ENCODE measurements at regions not wholly inside any gene's neighbourhood (a gene's known extent, or its start where the extent isn't known, plus 50 kb on each side); places are given as distances from the start of the nearest gene placed in this dataset.

DNA sequence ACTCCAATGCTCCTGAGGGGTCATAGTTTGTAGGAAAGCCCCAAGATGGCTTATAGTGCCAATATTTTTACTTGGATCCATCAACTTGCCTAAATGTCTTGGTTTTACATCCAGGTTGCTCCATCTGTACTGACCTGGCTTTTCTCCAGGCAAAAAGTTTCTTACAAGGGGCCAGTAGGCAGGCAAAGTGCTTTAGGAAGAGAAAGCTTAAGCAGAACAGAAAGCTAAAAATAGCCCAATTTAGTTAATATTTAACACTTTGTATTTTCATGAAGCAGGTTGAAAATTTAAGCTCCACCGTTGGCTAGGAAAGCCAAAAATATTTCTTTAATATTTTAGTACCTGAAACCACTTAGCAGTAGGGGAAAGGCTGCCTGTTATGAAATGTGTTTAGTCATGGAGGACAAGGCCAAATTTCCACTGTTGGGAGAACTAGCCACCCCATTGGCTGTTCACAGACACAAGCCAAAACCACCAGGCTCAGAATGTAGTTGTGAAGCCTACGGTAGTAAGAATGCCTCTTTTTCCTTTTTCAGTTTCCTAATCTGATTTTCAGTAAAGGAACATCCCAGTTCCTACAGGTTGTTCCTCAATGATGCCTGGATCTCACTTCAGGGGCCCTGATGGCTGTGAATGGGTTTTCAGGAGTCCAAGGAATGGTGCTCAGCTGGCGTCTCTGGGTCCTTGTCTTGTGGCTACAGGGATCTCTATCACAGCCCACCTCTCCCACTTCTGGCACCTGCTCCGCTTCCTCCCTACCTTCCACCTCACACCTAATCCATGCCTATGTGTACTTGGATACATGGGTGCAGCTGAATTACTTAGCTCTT, 324.8 kb downstream of the PMP22 start:
- TF ChIP-seq, protein P1, sequence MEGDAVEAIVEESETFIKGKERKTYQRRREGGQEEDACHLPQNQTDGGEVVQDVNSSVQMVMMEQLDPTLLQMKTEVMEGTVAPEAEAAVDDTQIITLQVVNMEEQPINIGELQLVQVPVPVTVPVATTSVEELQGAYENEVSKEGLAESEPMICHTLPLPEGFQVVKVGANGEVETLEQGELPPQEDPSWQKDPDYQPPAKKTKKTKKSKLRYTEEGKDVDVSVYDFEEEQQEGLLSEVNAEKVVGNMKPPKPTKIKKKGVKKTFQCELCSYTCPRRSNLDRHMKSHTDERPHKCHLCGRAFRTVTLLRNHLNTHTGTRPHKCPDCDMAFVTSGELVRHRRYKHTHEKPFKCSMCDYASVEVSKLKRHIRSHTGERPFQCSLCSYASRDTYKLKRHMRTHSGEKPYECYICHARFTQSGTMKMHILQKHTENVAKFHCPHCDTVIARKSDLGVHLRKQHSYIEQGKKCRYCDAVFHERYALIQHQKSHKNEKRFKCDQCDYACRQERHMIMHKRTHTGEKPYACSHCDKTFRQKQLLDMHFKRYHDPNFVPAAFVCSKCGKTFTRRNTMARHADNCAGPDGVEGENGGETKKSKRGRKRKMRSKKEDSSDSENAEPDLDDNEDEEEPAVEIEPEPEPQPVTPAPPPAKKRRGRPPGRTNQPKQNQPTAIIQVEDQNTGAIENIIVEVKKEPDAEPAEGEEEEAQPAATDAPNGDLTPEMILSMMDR (CRISPR knock-in tag; IDR thresholded peaks at IDR 0.05), result no peak
- TF ChIP-seq SRF (IDR thresholded peaks at IDR 0.05; ENCODE audit: low read depth, low read length) (no peak), EHMT2 (IDR thresholded peaks at IDR 0.05; ENCODE audit: borderline replicate concordance, low read depth, low read length) (no peak)
- TF ChIP-seq, protein P2, sequence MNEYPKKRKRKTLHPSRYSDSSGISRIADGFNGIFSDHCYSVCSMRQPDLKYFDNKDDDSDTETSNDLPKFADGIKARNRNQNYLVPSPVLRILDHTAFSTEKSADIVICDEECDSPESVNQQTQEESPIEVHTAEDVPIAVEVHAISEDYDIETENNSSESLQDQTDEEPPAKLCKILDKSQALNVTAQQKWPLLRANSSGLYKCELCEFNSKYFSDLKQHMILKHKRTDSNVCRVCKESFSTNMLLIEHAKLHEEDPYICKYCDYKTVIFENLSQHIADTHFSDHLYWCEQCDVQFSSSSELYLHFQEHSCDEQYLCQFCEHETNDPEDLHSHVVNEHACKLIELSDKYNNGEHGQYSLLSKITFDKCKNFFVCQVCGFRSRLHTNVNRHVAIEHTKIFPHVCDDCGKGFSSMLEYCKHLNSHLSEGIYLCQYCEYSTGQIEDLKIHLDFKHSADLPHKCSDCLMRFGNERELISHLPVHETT (CRISPR knock-in tag; conservative IDR thresholded peaks at IDR 0.05), result no peak
- TF ChIP-seq, protein P3, sequence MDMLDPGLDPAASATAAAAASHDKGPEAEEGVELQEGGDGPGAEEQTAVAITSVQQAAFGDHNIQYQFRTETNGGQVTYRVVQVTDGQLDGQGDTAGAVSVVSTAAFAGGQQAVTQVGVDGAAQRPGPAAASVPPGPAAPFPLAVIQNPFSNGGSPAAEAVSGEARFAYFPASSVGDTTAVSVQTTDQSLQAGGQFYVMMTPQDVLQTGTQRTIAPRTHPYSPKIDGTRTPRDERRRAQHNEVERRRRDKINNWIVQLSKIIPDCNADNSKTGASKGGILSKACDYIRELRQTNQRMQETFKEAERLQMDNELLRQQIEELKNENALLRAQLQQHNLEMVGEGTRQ (IDR thresholded peaks at IDR 0.05; ENCODE audit: low read depth, low read length), result no peak
- TF ChIP-seq, protein P3 (CRISPR knock-in tag; IDR thresholded peaks at IDR 0.05; ENCODE audit: borderline replicate concordance), result no peak

All from HepG2 (cell line).